Endothelial cell of umbilical vein (primary cell): ENCODE measurements at regions not wholly inside any gene's neighbourhood (a gene's known extent, or its start where the extent isn't known, plus 50 kb on each side); places are given as distances from the start of the nearest gene placed in this dataset.

Experiments
- BruUV-seq: library from RNA; stranded (reverse); fragments of 400-500 nt; replicated peaks from 2 replicates; lab custom pipeline; 2021; lab: Mats Ljungman, UMichigan
- CTCF ChIA-PET: fragments of 300-600, 350-600 bp; sonication (Branson Sonifier 250); formaldehyde crosslinking; loops from one replicate; lab custom pipeline; 2021; ENCODE audit warnings: antibody characterized with exemption, inconsistent platforms; lab: Charles Lee
- POLR2A ChIA-PET: fragments of 300-600, 350-600 bp; sonication (Branson Sonifier 250); formaldehyde crosslinking; loops from one replicate; lab custom pipeline; 2021; ENCODE audit warnings: antibody characterized with exemption, inconsistent platforms; lab: Charles Lee
- DNase-seq: peaks from one replicate; pipeline ENCODE4 v3.0.0-alpha.2; 2011; ENCODE audit warnings: low read depth, low spot score
- FAIRE-seq: peaks from 2 replicates; lab custom pipeline; 2011; peaks lifted over from hg19 to GRCh38; lab: Jason Lieb, UNC
- H2AFZ ChIP-seq: 2 replicates; pipeline ENCODE4 v1.6.0; 2012; ENCODE audit warnings: low read depth, low read length, control low read depth, inconsistent platforms
- H3K27ac ChIP-seq: 2 replicates; pipeline ENCODE4 v1.5.1; 2011; ENCODE audit warnings: low read depth, mild to moderate bottlenecking, control low read depth, low read length, moderate library complexity; ENCODE audit not compliant: insufficient read depth
- H3K27me3 ChIP-seq, 2 experiments: 2 replicates each; pipeline versions ENCODE4 v1.6.0 to v1.6.1; 2011; ENCODE audit warnings: low read length in 2 of 2, mixed read lengths in 1 of 2; ENCODE audit not compliant: control insufficient read depth in 2 of 2, insufficient read depth in 2 of 2
- H3K36me3 ChIP-seq, 2 experiments: 2 replicates in 1 of 2; 3 replicates in 1 of 2; pipeline ENCODE4 v1.5.1; 2011; ENCODE audit warnings: low read length in 2 of 2, mild to moderate bottlenecking in 1 of 2, moderate library complexity in 1 of 2; ENCODE audit not compliant: control insufficient read depth in 2 of 2, insufficient read depth in 2 of 2; ENCODE audit errors: extremely low read depth in 1 of 2
- H3K4me1 ChIP-seq: 3 replicates; pipeline ENCODE4 v1.5.1; 2011; ENCODE audit warnings: mild to moderate bottlenecking, low read length; ENCODE audit not compliant: control insufficient read depth, insufficient read depth; ENCODE audit errors: extremely low read depth
- H3K4me2 ChIP-seq: 2 replicates; pipeline ENCODE4 v1.6.1; 2011; ENCODE audit warnings: low read length, control low read depth, mixed read lengths; ENCODE audit not compliant: insufficient read depth
- H3K4me3 ChIP-seq, 3 experiments: fragments of 200-600 bp in 1 of 3; sonication (generic), shearing (Covaris generic) in 1 of 3; replicated peaks in 1 of 3; 2 replicates each; pipeline ENCODE4 v1.5.1; 2011 to 2016; ENCODE audit warnings: control low read depth in 3 of 3, low read length in 3 of 3, mild to moderate bottlenecking in 2 of 3, inconsistent platforms in 1 of 3, low read depth in 1 of 3, moderate library complexity in 1 of 3; ENCODE audit not compliant: insufficient read depth in 1 of 3
- H3K79me2 ChIP-seq: 2 replicates; pipeline ENCODE4 v1.6.0; 2012; ENCODE audit warnings: low read length, inconsistent platforms; ENCODE audit not compliant: control insufficient read depth, insufficient read depth
- H3K9ac ChIP-seq: replicated peaks from 2 replicates; pipeline ENCODE3; 2011; ENCODE audit warnings: low read length, control low read depth; ENCODE audit not compliant: insufficient read depth; ENCODE audit errors: extremely low read depth
- H3K9me1 ChIP-seq: replicated peaks from 3 replicates; pipeline ENCODE4 v1.6.0; 2011; ENCODE audit warnings: mild to moderate bottlenecking, low read length; ENCODE audit not compliant: control insufficient read depth, insufficient read depth; ENCODE audit errors: extremely low read depth
- H3K9me3 ChIP-seq: replicated peaks from 2 replicates; pipeline ENCODE4 v1.5.1; 2012; ENCODE audit warnings: low read length, inconsistent platforms; ENCODE audit not compliant: control insufficient read depth, insufficient read depth
- H4K20me1 ChIP-seq: replicated peaks from 2 replicates; pipeline ENCODE3; 2011; ENCODE audit warnings: mild to moderate bottlenecking, low read length; ENCODE audit not compliant: control insufficient read depth, insufficient read depth; ENCODE audit errors: extremely low read depth
- CTCF ChIP-seq, 2 donors: IDR thresholded peaks; 1 replicate in 1 of 2; 2 replicates in 1 of 2; pipeline ENCODE4 v1.5.1; 2011; ENCODE audit warnings: low read length in 2 of 2, mild to moderate bottlenecking in 2 of 2, moderate library complexity in 2 of 2, control low read depth in 1 of 2, inconsistent platforms in 1 of 2, low read depth in 1 of 2; ENCODE audit not compliant: insufficient read depth in 1 of 2; ENCODE audit errors: extremely low read depth in 1 of 2
- EZH2 ChIP-seq: IDR thresholded peaks from 2 replicates; pipeline ENCODE4 v1.6.1; 2012; ENCODE audit warnings: borderline replicate concordance, low read depth, mild to moderate bottlenecking, moderate library complexity, low read length, inconsistent platforms; ENCODE audit not compliant: severe bottlenecking
- FOS ChIP-seq: IDR thresholded peaks from 2 replicates; pipeline ENCODE4 v1.6.1; 2011; ENCODE audit warnings: mild to moderate bottlenecking, low read length, moderate library complexity, borderline replicate concordance; ENCODE audit not compliant: insufficient read depth
- GATA2 ChIP-seq: IDR thresholded peaks from 2 replicates; pipeline ENCODE4 v1.7.0; 2011; ENCODE audit warnings: low read depth, mild to moderate bottlenecking, moderate library complexity, mixed read lengths, low read length; ENCODE audit not compliant: insufficient read length, insufficient read depth
- JUN ChIP-seq: IDR thresholded peaks from 2 replicates; pipeline ENCODE4 v1.6.1; 2011; ENCODE audit warnings: borderline replicate concordance, low read depth; ENCODE audit not compliant: insufficient read length, insufficient read depth
- MAX ChIP-seq: IDR thresholded peaks from 2 replicates; pipeline ENCODE4 v1.6.1; 2011; ENCODE audit not compliant: insufficient read depth, insufficient read length
- MYC ChIP-seq: IDR thresholded peaks from one replicate; pipeline ENCODE4 v1.6.1; 2011; ENCODE audit warnings: mild to moderate bottlenecking, low read depth, low read length
- POLR2A ChIP-seq: IDR thresholded peaks from 2 replicates; pipeline ENCODE4 v1.6.1; 2012; ENCODE audit warnings: low read depth, mild to moderate bottlenecking, control low read depth, low read length
- POLR2AphosphoS5 ChIP-seq: IDR thresholded peaks from 2 replicates; pipeline ENCODE4 v1.6.1; 2012; ENCODE audit warnings: low read depth, mild to moderate bottlenecking, control low read depth, low read length, moderate library complexity; ENCODE audit not compliant: insufficient read depth
- dilution Hi-C: fragments of 300-500 bp; cut with MboI; formaldehyde crosslinking; loops from one replicate; pipeline ENCODE4 v1.15.0; 2019; ENCODE audit warnings: low sequenced_read_pairs; ENCODE audit not compliant: extremely low pct_ligation_motif_present
- intact Hi-C: fragments of 100-400 bp; cut with micrococcal nuclease; formaldehyde crosslinking; loops from one replicate; pipeline ENCODE4 v1.10.0; 2022

GRCh38 chr2:48085888-48086287 is 179.6 kb upstream of the FBXO11 start:
- FAIRE-seq, result no peak
- Histone ChIP-seq H3K79me2 (no peaks in the 10 kb centered on the region), H3K4me2 (no peak overlapping the region), H3K9ac (no peak overlapping the region), H4K20me1 (no peaks in the 10 kb centered on the region), H3K27me3 (no peaks in the 10 kb centered on the region), H3K36me3 (no peaks in the 10 kb centered on the region), H3K4me1 (no peaks in the 10 kb centered on the region), H3K9me3 (no peaks in the 10 kb centered on the region), H2AFZ (no peak overlapping the region), H3K27ac (no peak overlapping the region), H3K4me3 (no peak overlapping the region), H3K9me1 (no peaks in the 10 kb centered on the region)
- intact Hi-C loops (no loop called here), dilution Hi-C loops (no loop called here)
- CTCF ChIA-PET, result interaction anchor here (0.8 kb wide), 1 partner anchor 179 kb away, joined by 4 read pairs; the partner anchor contains the start of gene FBXO11
- POLR2A ChIA-PET, result no interaction called here
- TF ChIP-seq POLR2AphosphoS5 (no peak), FOS (no peak), MAX (no peak), EZH2 (no peak), MYC (no peak), CTCF (IDR thresholded peaks at IDR 0.05; ENCODE audit: extremely low read depth in 1 of 2, insufficient read depth in 1 of 2, low read depth in 1 of 2, low read length in 2 of 2) (no peak), GATA2 (no peak), POLR2A (no peak), JUN (no peak)
- no peak for DNase-seq
- no TSS peak for BruUV-seq
